IPS-15b (cell line): ENCODE measurements at regions not wholly inside any gene's neighbourhood (a gene's known extent, or its start where the extent isn't known, plus 50 kb on each side); places are given as distances from the start of the nearest gene placed in this dataset.

Source experiments
- H3K27me3 ChIP-seq: one replicate; pipeline ENCODE4 v1.6.1; 2013; ENCODE audit warnings: low read length; ENCODE audit not compliant: control insufficient read depth, insufficient read depth
- H3K36me3 ChIP-seq: one replicate; pipeline ENCODE4 v1.6.1; 2013; ENCODE audit warnings: low read length; ENCODE audit not compliant: control insufficient read depth, insufficient read depth
- H3K4me1 ChIP-seq: one replicate; pipeline ENCODE4 v1.6.1; 2013; ENCODE audit warnings: mild to moderate bottlenecking, low read length; ENCODE audit not compliant: control insufficient read depth, insufficient read depth
- H3K4me3 ChIP-seq: one replicate; pipeline ENCODE4 v1.5.1; 2013; ENCODE audit warnings: low read depth, low read length
- H3K9ac ChIP-seq: one replicate; pipeline ENCODE4 v1.6.1; 2013; ENCODE audit warnings: low read depth, mild to moderate bottlenecking, low read length
- H3K9me3 ChIP-seq: one replicate; pipeline ENCODE4 v1.6.1; 2013; ENCODE audit warnings: mild to moderate bottlenecking, low read length; ENCODE audit not compliant: control insufficient read depth, insufficient read depth

GRCh38 chr14:86305058-86305457 lies 775.1 kb downstream of the FLRT2 start:
- Histone ChIP-seq H3K27me3 (no peaks in the 10 kb centered on the region), H3K4me3 (no peak overlapping the region), H3K4me1 (no peaks in the 10 kb centered on the region), H3K36me3 (no peaks in the 10 kb centered on the region), H3K9me3 (no peaks in the 10 kb centered on the region), H3K9ac (no peak overlapping the region)

DNA sequence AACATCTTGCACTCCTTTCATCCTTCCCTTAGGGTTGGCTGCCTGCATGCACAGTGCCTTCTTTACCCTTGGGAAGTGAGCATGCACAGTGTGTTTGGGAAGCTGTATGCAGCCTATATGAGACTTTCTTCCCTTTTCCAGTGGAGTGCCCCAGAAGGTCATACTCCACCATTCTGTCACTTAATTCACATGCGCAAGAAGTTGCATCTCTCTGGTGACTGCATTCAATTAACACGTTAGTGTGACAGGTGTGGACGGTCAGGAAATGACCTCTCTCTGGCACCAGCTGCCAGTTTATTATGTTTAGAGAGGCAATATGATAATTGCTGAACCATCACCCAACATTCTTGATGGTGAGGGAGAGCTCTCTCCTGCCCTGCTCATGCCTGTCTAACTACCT lies 770.0 kb downstream of the FLRT2 start:
- no peak overlapping the region for H3K4me3 ChIP-seq
- peaks cover 7% of the 10 kb centered on the region for H3K4me1 ChIP-seq
- no peak overlapping the region for H3K9ac ChIP-seq
- H3K9me3 ChIP-seq, result no peaks in the 10 kb centered on the region
- no peaks in the 10 kb centered on the region for H3K36me3 ChIP-seq
- H3K27me3 ChIP-seq, result no peaks in the 10 kb centered on the region

GRCh38 chr14:86296173-86296572 lies 766.2 kb downstream of the FLRT2 start:
- no peaks in the 10 kb centered on the region for H3K9me3 ChIP-seq
- peaks cover 7% of the 10 kb centered on the region for H3K4me1 ChIP-seq
- no peaks in the 10 kb centered on the region for H3K27me3 ChIP-seq
- H3K36me3 ChIP-seq, result no peaks in the 10 kb centered on the region
- no peak overlapping the region for H3K4me3 ChIP-seq
- no peak overlapping the region for H3K9ac ChIP-seq

DNA sequence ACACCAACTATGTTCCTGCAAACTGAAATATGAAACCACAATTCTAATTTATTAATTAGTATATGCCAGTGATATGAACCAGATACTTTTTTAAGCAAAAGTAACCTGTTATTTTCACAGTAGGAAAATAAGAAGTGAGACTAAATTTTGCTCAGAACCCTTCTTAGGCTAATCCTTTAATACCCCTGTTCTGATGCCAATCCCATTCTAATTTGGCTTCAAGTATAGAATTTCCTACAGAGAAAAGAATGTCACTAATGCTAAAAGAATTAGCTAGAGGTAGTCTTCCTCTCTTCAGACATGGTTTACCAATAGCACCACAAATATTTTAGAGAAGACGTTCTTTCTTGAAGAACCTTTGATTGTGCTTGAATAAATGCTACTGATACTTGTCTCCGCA lies 758.4 kb downstream of the FLRT2 start:
- H3K4me3 ChIP-seq, result no peak overlapping the region
- H3K9me3 ChIP-seq, result no peaks in the 10 kb centered on the region
- no peaks in the 10 kb centered on the region for H3K27me3 ChIP-seq
- H3K9ac ChIP-seq, result no peak overlapping the region
- no peaks in the 10 kb centered on the region for H3K4me1 ChIP-seq
- no peaks in the 10 kb centered on the region for H3K36me3 ChIP-seq

GRCh38 chr14:86279405-86279804 lies 749.5 kb downstream of the FLRT2 start:
- no peaks in the 10 kb centered on the region for H3K36me3 ChIP-seq
- no peak overlapping the region for H3K4me3 ChIP-seq
- H3K9me3 ChIP-seq, result no peaks in the 10 kb centered on the region
- peaks cover 3% of the 10 kb centered on the region for H3K4me1 ChIP-seq
- no peaks in the 10 kb centered on the region for H3K27me3 ChIP-seq
- H3K9ac ChIP-seq, result no peak overlapping the region

- Histone ChIP-seq H3K27me3 (no peaks in the 10 kb centered on the region), H3K9me3 (no peaks in the 10 kb centered on the region), H3K36me3 (no peaks in the 10 kb centered on the region), H3K4me1 (no peaks in the 10 kb centered on the region), H3K9ac (no peak overlapping the region), H3K4me3 (no peak overlapping the region)
These were observed 728.0 kb downstream of the FLRT2 start for GRCh38 chr14:86257973-86258372.

GRCh38 chr14:86243158-86243557 lies 713.2 kb downstream of the FLRT2 start:
- no peaks in the 10 kb centered on the region for H3K4me1 ChIP-seq
- no peak overlapping the region for H3K9ac ChIP-seq
- H3K4me3 ChIP-seq, result no peak overlapping the region
- no peaks in the 10 kb centered on the region for H3K36me3 ChIP-seq
- no peaks in the 10 kb centered on the region for H3K27me3 ChIP-seq
- H3K9me3 ChIP-seq, result no peaks in the 10 kb centered on the region

- Histone ChIP-seq H3K4me3 (no peak overlapping the region), H3K9ac (no peak overlapping the region), H3K4me1 (no peaks in the 10 kb centered on the region), H3K36me3 (no peaks in the 10 kb centered on the region), H3K27me3 (no peaks in the 10 kb centered on the region), H3K9me3 (no peaks in the 10 kb centered on the region)
These were observed 707.8 kb downstream of the FLRT2 start for GRCh38 chr14:86237733-86238132.

DNA sequence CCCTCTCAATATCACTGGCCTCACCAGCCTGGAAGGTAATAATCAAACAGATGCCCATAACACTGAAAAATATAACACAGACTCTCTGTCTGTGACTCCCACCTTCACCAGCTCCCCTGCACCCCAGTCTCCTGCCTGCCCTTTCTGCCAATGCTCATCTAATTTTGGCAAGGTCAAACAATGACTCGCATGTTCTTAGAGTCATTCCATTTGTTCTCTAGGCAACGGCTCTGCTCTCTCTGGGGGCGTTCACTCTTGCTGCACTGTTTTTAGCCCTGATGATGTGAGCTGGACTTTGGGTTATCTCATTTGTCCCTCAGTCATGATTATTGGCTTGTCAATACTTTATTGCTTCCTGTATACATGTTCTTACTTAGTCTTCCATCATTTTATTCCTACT lies 691.8 kb downstream of the FLRT2 start:
- Histone ChIP-seq H3K36me3 (no peaks in the 10 kb centered on the region), H3K27me3 (no peaks in the 10 kb centered on the region), H3K4me1 (no peaks in the 10 kb centered on the region), H3K9me3 (no peaks in the 10 kb centered on the region), H3K4me3 (no peak overlapping the region), H3K9ac (no peak overlapping the region)

- H3K9ac ChIP-seq, result no peak overlapping the region
- H3K36me3 ChIP-seq, result no peaks in the 10 kb centered on the region
- no peak overlapping the region for H3K4me3 ChIP-seq
- no peaks in the 10 kb centered on the region for H3K9me3 ChIP-seq
- no peaks in the 10 kb centered on the region for H3K4me1 ChIP-seq
- H3K27me3 ChIP-seq, result no peaks in the 10 kb centered on the region
These were observed 691.1 kb downstream of the FLRT2 start for GRCh38 chr14:86221000-86221399.

DNA sequence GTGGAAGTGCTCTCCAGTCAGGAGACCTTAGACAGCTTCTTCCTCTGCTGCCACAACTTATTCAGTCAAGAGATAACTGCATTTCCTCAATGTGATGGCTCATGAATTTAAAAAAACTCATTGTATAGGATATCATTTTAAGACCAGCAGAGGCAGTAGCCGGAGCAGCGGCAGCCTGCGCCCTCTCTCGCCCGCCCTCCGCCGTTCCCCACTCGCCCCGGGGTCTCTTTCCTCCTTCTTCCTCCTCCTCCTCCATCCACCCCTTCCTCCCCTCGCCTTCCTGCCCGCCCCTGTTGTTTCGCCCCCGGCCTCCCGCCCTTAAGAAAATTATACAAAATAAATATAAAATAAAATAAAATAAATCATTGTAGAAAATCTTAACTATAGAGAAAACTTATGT lies 687.6 kb downstream of the FLRT2 start:
- no peak overlapping the region for H3K9ac ChIP-seq
- H3K36me3 ChIP-seq, result no peaks in the 10 kb centered on the region
- no peaks in the 10 kb centered on the region for H3K4me1 ChIP-seq
- H3K27me3 ChIP-seq, result no peaks in the 10 kb centered on the region
- no peaks in the 10 kb centered on the region for H3K9me3 ChIP-seq
- H3K4me3 ChIP-seq, result no peak overlapping the region

DNA sequence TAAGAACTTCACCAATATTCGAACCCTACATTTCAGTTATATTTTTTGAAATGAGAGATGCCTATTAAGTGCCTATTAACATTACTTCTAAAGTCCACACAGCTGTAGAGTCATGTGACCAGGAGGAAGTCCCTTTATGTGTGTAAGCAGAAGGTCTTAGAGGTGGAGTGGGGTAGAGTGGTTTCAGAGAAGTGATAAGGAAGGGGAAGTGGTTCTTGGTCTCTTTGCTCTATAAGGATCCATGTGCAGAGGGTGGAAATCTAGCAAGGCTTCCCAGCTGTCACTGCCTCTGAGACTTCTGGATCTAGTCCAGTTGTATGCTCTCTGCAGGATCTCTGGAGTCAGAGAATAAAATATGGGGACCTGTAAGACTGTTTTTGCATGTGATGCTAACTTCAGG lies 673.9 kb downstream of the FLRT2 start:
- no peaks in the 10 kb centered on the region for H3K4me1 ChIP-seq
- H3K9ac ChIP-seq, result no peak overlapping the region
- no peaks in the 10 kb centered on the region for H3K27me3 ChIP-seq
- H3K36me3 ChIP-seq, result no peaks in the 10 kb centered on the region
- no peak overlapping the region for H3K4me3 ChIP-seq
- no peaks in the 10 kb centered on the region for H3K9me3 ChIP-seq

- Histone ChIP-seq H3K4me1 (no peaks in the 10 kb centered on the region), H3K27me3 (no peaks in the 10 kb centered on the region), H3K4me3 (no peak overlapping the region), H3K36me3 (no peaks in the 10 kb centered on the region), H3K9me3 (no peaks in the 10 kb centered on the region), H3K9ac (no peak overlapping the region)
These were observed 666.5 kb downstream of the FLRT2 start for GRCh38 chr14:86196471-86196870.
